Body of pancreas (tissue), 4 donors: ENCODE measurements at regions not wholly inside any gene's neighbourhood (a gene's known extent, or its start where the extent isn't known, plus 50 kb on each side); places are given as distances from the start of the nearest gene placed in this dataset.
"Not testable (repeated sequence)": the region's sequence is repeated elsewhere in the genome, so short reads cannot be mapped to it uniquely, and the experiment has no call there.

Experiments
- POLR2A ChIP-seq, 3 donors: fragments of 450-650 bp; IDR thresholded peaks; one replicate each; pipeline ENCODE4 v1.6.1; 2016; ENCODE audit warnings: antibody characterized with exemption in 3 of 3, mild to moderate bottlenecking in 2 of 3
- TF ChIP-seq, protein P1 (sequence below), 7 experiments: fragments of 450-650 bp in 4 of 7; fragments of 200-600 bp in 3 of 7; sonication (generic) in 3 of 7; IDR thresholded peaks; one replicate each; pipeline ENCODE4 v1.5.1; 2016 to 2019; ENCODE audit warnings: antibody characterized with exemption in 7 of 7

DNA sequence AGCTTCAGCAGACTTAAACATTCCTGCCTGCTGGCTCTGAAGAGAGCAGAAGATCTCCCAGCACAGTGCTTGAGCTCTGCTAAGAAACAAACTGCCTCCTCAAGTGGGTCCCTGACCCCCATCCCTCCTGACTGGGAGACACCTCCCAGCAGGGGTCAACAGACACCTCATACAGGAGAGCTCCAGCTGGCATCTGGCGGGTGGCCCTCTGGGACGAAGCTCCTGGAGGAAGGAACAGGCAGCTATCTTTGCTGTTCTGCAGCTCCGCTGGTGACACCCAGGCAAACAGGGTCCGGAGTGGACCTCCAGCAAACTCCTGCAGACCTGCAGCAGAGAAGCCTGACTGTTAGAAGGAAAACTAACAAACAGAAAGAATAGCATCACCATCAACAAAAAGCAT is 139.3 kb downstream of the ATXN7L3B start:
- TF ChIP-seq, protein P1, sequence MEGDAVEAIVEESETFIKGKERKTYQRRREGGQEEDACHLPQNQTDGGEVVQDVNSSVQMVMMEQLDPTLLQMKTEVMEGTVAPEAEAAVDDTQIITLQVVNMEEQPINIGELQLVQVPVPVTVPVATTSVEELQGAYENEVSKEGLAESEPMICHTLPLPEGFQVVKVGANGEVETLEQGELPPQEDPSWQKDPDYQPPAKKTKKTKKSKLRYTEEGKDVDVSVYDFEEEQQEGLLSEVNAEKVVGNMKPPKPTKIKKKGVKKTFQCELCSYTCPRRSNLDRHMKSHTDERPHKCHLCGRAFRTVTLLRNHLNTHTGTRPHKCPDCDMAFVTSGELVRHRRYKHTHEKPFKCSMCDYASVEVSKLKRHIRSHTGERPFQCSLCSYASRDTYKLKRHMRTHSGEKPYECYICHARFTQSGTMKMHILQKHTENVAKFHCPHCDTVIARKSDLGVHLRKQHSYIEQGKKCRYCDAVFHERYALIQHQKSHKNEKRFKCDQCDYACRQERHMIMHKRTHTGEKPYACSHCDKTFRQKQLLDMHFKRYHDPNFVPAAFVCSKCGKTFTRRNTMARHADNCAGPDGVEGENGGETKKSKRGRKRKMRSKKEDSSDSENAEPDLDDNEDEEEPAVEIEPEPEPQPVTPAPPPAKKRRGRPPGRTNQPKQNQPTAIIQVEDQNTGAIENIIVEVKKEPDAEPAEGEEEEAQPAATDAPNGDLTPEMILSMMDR (IDR thresholded peaks at IDR 0.05) = not testable (repeated sequence)
- not testable (repeated sequence) for TF ChIP-seq POLR2A (IDR thresholded peaks at IDR 0.05)
